KMS-11 (cell line): ENCODE measurements at regions not wholly inside any gene's neighbourhood (a gene's known extent, or its start where the extent isn't known, plus 50 kb on each side); places are given as distances from the start of the nearest gene placed in this dataset.

Experiments
- H2AFZ ChIP-seq: fragments of 200-600 bp; sonication (generic); 2 replicates; pipeline ENCODE4 v1.6.1; 2016; ENCODE audit warnings: antibody characterized with exemption, mixed run types, low read depth
- H3K27ac ChIP-seq: fragments of 200-600 bp; sonication (generic); 2 replicates; pipeline ENCODE4 v1.6.1; 2016; ENCODE audit warnings: mild to moderate bottlenecking, mixed run types
- H3K27me3 ChIP-seq: fragments of 200-600 bp; sonication (generic); 2 replicates; pipeline ENCODE4 v1.6.1; 2017; ENCODE audit warnings: mild to moderate bottlenecking, low read depth, mixed run types, moderate library complexity; ENCODE audit not compliant: insufficient read depth
- H3K36me3 ChIP-seq: fragments of 200-600 bp; sonication (generic); 2 replicates; pipeline ENCODE4 v1.6.1; 2017; ENCODE audit warnings: mild to moderate bottlenecking, mixed run types; ENCODE audit not compliant: insufficient read depth
- H3K4me1 ChIP-seq: fragments of 200-600 bp; sonication (generic); 2 replicates; pipeline ENCODE4 v1.6.1; 2016; ENCODE audit warnings: mild to moderate bottlenecking, low read depth, mixed run types; ENCODE audit not compliant: poor library complexity, severe bottlenecking
- H3K4me2 ChIP-seq: fragments of 200-600 bp; sonication (generic); 2 replicates; pipeline ENCODE4 v1.7.0; 2016; ENCODE audit warnings: mild to moderate bottlenecking, mixed run types
- H3K4me3 ChIP-seq: fragments of 200-600 bp; sonication (generic); IDR thresholded peaks from 2 replicates; pipeline ENCODE4 v1.6.1; 2017; ENCODE audit warnings: low read depth, low read length, mixed read lengths; ENCODE audit not compliant: insufficient read depth
- H3K79me2 ChIP-seq: fragments of 200-600 bp; sonication (generic); 2 replicates; pipeline ENCODE4 v1.6.1; 2016; ENCODE audit warnings: low read depth, mixed run types; ENCODE audit not compliant: insufficient read depth
- H3K9ac ChIP-seq: fragments of 200-600 bp; sonication (generic); 2 replicates; pipeline ENCODE4 v1.6.1; 2016; ENCODE audit warnings: mild to moderate bottlenecking, mixed run types
- H4K20me1 ChIP-seq: fragments of 200-600 bp; sonication (generic); 2 replicates; pipeline ENCODE4 v1.6.1; 2016; ENCODE audit warnings: mild to moderate bottlenecking, mixed run types; ENCODE audit not compliant: insufficient read depth
- TF ChIP-seq, protein P1 (sequence below): fragments of 200-600 bp; sonication (generic); conservative IDR thresholded peaks from 2 replicates; pipeline ENCODE4 v1.6.1; 2017; ENCODE audit warnings: low read depth, mild to moderate bottlenecking, antibody characterized with exemption, low read length, moderate library complexity, mixed read lengths

DNA sequence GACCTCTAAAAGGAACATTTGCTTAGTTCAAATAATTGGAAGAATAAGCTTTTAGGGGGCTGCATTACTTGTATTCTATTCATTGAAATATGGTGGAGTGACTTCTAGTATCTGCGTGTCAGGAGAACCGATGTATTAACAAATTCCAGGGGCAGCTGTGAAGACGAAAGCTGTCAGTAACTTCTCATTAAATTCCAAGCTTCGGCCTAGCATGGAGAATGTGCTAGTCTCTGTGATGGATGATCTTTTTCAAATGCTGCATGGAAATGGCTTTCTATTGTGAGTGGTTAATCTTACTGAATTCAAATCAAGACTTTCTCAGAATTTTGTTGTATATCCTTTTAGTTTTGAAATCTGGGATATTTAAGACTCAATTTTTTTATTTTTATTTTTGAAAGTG, 429.9 kb downstream of the ADGRL2 start:
- Histone ChIP-seq H3K36me3 (no peaks in the 10 kb centered on the region), H3K79me2 (no peaks in the 10 kb centered on the region), H3K9ac (no peak overlapping the region), H3K27me3 (no peaks in the 10 kb centered on the region), H4K20me1 (no peaks in the 10 kb centered on the region), H3K27ac (no peak overlapping the region), H3K4me2 (no peak overlapping the region), H2AFZ (no peak overlapping the region), H3K4me1 (no peaks in the 10 kb centered on the region), H3K4me3 (no peak overlapping the region)
- TF ChIP-seq, protein P1, sequence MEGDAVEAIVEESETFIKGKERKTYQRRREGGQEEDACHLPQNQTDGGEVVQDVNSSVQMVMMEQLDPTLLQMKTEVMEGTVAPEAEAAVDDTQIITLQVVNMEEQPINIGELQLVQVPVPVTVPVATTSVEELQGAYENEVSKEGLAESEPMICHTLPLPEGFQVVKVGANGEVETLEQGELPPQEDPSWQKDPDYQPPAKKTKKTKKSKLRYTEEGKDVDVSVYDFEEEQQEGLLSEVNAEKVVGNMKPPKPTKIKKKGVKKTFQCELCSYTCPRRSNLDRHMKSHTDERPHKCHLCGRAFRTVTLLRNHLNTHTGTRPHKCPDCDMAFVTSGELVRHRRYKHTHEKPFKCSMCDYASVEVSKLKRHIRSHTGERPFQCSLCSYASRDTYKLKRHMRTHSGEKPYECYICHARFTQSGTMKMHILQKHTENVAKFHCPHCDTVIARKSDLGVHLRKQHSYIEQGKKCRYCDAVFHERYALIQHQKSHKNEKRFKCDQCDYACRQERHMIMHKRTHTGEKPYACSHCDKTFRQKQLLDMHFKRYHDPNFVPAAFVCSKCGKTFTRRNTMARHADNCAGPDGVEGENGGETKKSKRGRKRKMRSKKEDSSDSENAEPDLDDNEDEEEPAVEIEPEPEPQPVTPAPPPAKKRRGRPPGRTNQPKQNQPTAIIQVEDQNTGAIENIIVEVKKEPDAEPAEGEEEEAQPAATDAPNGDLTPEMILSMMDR: no peak

DNA sequence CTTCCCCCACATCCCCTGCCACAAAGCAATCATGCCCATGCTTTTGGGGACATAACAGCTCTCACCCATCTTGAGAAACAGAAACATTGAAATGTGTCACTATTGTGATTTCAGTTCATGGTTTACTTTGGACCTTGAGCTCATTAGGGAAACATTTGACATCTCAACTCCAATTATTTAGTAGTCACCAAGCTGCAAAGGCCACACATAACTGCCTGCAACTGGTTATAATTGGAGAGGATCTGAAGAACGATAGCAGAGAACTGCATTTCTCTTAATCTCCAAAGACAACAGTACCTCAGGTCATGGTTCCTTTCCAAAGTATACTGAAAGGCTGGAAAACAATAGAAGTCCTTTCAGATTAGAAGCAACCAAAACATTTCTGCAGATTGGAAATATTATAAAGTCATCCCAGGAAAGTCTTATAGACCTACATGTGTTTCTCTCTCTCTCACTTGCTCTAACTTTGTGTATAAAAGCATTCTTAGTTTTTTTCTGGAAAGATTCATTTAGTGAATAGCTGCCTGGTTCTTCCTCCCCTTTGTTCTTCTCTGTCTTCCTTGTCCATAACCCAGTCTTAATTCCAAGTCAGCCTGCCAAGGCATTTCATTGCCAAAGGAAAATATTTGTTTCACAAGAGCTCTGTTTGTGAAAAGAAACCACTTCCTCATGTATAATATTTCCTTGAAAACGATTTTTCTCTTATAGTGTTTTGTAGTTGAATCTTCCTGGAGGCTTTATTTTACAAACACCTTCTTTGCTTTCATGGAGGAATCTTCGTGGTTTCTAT, 426.8 kb downstream of the ADGRL2 start:
- Histone ChIP-seq H4K20me1 (no peaks in the 10 kb centered on the region), H3K27me3 (no peaks in the 10 kb centered on the region), H2AFZ (no peak overlapping the region), H3K27ac (no peak overlapping the region), H3K36me3 (no peaks in the 10 kb centered on the region), H3K4me1 (no peaks in the 10 kb centered on the region), H3K79me2 (no peaks in the 10 kb centered on the region), H3K9ac (no peak overlapping the region), H3K4me3 (no peak overlapping the region), H3K4me2 (no peak overlapping the region)
- TF ChIP-seq, protein P1: no peak

DNA sequence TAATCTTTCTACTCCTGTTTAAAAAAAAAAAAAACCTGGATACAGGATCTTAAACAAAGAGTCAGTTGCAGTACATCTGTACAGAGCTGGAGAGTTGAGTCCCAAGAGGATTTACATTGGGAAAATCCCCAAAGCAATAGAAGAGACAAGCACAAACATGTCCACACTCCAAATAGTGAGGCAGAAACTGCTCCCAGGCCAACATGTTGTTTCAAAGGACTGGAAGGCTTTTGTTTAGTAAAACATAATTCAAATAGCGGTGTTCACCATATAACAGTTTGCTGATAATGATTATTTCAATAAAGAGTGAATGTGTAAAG, 425.4 kb downstream of the ADGRL2 start:
- H3K27me3 ChIP-seq: no peaks in the 10 kb centered on the region
- H3K36me3 ChIP-seq: no peaks in the 10 kb centered on the region
- TF ChIP-seq, protein P1: no peak
- no peak overlapping the region for H3K9ac ChIP-seq
- no peak overlapping the region for H2AFZ ChIP-seq
- H4K20me1 ChIP-seq: no peaks in the 10 kb centered on the region
- no peaks in the 10 kb centered on the region for H3K79me2 ChIP-seq
- no peak overlapping the region for H3K4me2 ChIP-seq
- H3K4me1 ChIP-seq: no peaks in the 10 kb centered on the region
- H3K4me3 ChIP-seq: no peak overlapping the region
- H3K27ac ChIP-seq: no peak overlapping the region

DNA sequence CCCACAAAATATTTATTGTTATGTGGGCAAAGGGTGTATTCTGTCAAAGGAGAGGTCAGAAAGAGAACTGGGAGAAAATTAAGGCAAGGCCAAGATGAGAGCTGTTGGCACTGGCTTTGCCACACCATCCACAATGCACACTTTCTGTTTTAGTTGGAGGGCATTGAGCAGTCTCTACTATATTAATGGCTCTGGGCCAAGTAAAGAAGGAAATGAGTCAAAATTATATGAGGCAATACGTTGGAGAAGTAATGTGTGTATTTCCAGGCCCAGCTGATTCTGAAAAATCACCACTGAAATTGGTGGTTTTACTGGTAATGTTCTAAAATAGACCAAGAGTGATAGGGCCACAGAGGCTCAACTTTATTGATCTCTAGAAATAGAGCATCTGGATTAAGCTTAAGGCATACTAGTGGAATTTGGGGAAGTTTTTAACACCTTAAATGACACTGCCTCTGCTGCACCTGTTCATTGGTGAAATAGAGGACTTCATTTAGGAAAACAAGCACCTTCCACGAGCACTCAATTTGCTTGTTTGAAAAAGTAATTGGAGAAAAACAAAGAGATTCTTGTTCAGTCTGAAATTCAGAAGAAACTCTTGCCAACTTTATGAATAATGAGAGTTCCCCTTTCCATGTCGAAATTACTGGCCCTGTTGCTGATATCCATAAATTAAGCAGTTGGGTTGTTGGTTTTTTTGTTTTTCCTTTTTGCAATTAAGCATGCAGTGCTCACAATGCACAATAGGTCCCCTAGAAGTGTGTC, 424.9 kb downstream of the ADGRL2 start:
- Histone ChIP-seq H3K36me3 (no peaks in the 10 kb centered on the region), H3K4me3 (no peak overlapping the region), H3K4me1 (no peaks in the 10 kb centered on the region), H3K9ac (no peak overlapping the region), H3K4me2 (no peak overlapping the region), H4K20me1 (no peaks in the 10 kb centered on the region), H3K27ac (no peak overlapping the region), H3K79me2 (no peaks in the 10 kb centered on the region), H3K27me3 (no peaks in the 10 kb centered on the region), H2AFZ (no peak overlapping the region)
- TF ChIP-seq, protein P1: no peak
